ENCODE measurements at regions not wholly inside any gene's neighbourhood (a gene's known extent, or its start where the extent isn't known, plus 50 kb on each side); places are given as distances from the start of the nearest gene placed in this dataset.
"Not testable (repeated sequence)": the region's sequence is repeated elsewhere in the genome, so short reads cannot be mapped to it uniquely, and the experiment has no call there.

GRCh38 chr2:62603154-62603712, 97.2 kb upstream of the TMEM17 start:
- intact Hi-C loops (cut with DNase I): no loop called here
- peaks cover 0 to 10% (median 0%) of the 10 kb centered on the region in 3 donors for H3K9me3 ChIP-seq
- 87 to 100% methylated on average over 2 of the region's 2 CpGs for WGBS, 2 donors
- H3K27ac ChIP-seq: no peak overlapping the region
- no peak overlapping the region for H3K4me3 ChIP-seq
- no peaks in the 10 kb centered on the region for H3K36me3 ChIP-seq
- TF ChIP-seq CTCF (IDR thresholded peaks at IDR 0.05) (no peak), POLR2A (IDR thresholded peaks at IDR 0.05) (no peak)
- DNase-seq: no peak
- H3K27me3 ChIP-seq: no peaks in the 10 kb centered on the region
- no peaks in the 10 kb centered on the region for H3K4me1 ChIP-seq

GRCh38 chr2:62599674-62600410, 93.8 kb upstream of the TMEM17 start:
- H3K27ac ChIP-seq; H3K9me3 ChIP-seq; H3K27me3 ChIP-seq; intact Hi-C loops (cut with DNase I); H3K36me3 ChIP-seq; H3K4me3 ChIP-seq; DNase-seq: not testable (repeated sequence)
- H3K4me1 ChIP-seq: peaks cover 0 to 12% (median 0%) of the 10 kb centered on the region in 3 donors
- 78 to 82% methylated on average over 6 of the region's 6 CpGs for WGBS, 2 donors

GRCh38 chr2:62597323-62597722, 91.3 kb upstream of the TMEM17 start:
- intact Hi-C loops (cut with DNase I): no loop called here

GRCh38 chr2:62596061-62596921, 90.3 kb upstream of the TMEM17 start:
- H3K9me3 ChIP-seq: no peaks in the 10 kb centered on the region
- intact Hi-C loops (cut with DNase I): no loop called here
- H3K4me1 ChIP-seq: peaks cover 0 to 12% (median 0%) of the 10 kb centered on the region in 3 donors
- H3K27ac ChIP-seq: peak overlapping the region in 1 of 4 donors; percentile 22
- TF ChIP-seq CTCF (IDR thresholded peaks at IDR 0.05): no peak
- TF ChIP-seq POLR2A (IDR thresholded peaks at IDR 0.05): no peak
- no peaks in the 10 kb centered on the region for H3K36me3 ChIP-seq
- no peaks in the 10 kb centered on the region for H3K27me3 ChIP-seq
- DNase-seq: no peak
- WGBS, 2 donors: 73 to 79% methylated on average over 3 of the region's 3 CpGs
- no peak overlapping the region for H3K4me3 ChIP-seq

More at GRCh38 chr2:62597323-62597722, 91.3 kb upstream of the TMEM17 start:
- WGBS, 2 donors: 74 to 83% methylated on average over 2 to 3 of the region's 3 CpGs
- no peaks in the 10 kb centered on the region for H3K36me3 ChIP-seq
- H3K4me3 ChIP-seq: no peak overlapping the region
- no peaks in the 10 kb centered on the region for H3K9me3 ChIP-seq
- TF ChIP-seq POLR2A (IDR thresholded peaks at IDR 0.05): no peak
- TF ChIP-seq CTCF (IDR thresholded peaks at IDR 0.05): no peak
- H3K27me3 ChIP-seq: no peaks in the 10 kb centered on the region
- no peak for DNase-seq
- H3K4me1 ChIP-seq: peaks cover 0 to 12% (median 0%) of the 10 kb centered on the region in 3 donors
- no peak overlapping the region for H3K27ac ChIP-seq

- WGBS, 2 donors: 86 to 89% methylated on average over 3 of the region's 3 CpGs
- TF ChIP-seq POLR2A (IDR thresholded peaks at IDR 0.05): no peak
- TF ChIP-seq CTCF (IDR thresholded peaks at IDR 0.05): no peak
- Histone ChIP-seq H3K27me3 (no peaks in the 10 kb centered on the region), H3K9me3 (no peaks in the 10 kb centered on the region), H3K4me3 (no peak overlapping the region), H3K36me3 (no peaks in the 10 kb centered on the region), H3K4me1 (peaks cover 0 to 12% (median 0%) of the 10 kb centered on the region in 3 donors), H3K27ac (peak overlapping the region in 1 of 4 donors; percentile 22)
- intact Hi-C loops (cut with DNase I): no loop called here
- DNase-seq: no peak
Measured at GRCh38 chr2:62595474-62595873, 89.5 kb upstream of the TMEM17 start.

Measured in esophagus squamous epithelium (tissue), 5 donors.